ENCODE measurements at regions not wholly inside any gene's neighbourhood (a gene's known extent, or its start where the extent isn't known, plus 50 kb on each side); places are given as distances from the start of the nearest gene placed in this dataset.

DNA sequence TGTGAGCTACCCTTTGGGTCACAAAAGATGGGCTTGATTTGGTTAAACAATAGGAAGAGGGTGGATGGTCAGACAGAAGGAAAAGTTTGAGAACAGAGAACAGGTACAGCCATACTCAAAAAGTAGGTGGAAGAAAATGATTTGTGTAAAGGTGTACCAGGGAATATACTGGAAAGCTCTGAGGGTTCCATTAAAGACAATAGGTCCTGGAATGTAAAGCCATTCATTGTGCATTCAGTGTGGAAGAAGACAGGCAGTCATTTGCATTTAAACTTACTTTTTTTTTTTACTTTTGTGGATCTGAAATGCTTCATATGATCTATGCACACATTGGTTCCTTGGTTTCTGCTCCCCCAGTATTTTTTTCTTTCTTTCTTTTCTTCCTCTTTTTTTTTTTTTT, 581.4 kb upstream of the PIK3C3 start:
- no peak for DNase-seq (ENCODE audit: low read depth in 3 of 3, low spot score in 1 of 3)

- DNase-seq (ENCODE audit: low read depth in 3 of 3, low spot score in 1 of 3), result no peak
Observed at GRCh38 chr18:41372046-41372665, 582.9 kb upstream of the PIK3C3 start.

DNA sequence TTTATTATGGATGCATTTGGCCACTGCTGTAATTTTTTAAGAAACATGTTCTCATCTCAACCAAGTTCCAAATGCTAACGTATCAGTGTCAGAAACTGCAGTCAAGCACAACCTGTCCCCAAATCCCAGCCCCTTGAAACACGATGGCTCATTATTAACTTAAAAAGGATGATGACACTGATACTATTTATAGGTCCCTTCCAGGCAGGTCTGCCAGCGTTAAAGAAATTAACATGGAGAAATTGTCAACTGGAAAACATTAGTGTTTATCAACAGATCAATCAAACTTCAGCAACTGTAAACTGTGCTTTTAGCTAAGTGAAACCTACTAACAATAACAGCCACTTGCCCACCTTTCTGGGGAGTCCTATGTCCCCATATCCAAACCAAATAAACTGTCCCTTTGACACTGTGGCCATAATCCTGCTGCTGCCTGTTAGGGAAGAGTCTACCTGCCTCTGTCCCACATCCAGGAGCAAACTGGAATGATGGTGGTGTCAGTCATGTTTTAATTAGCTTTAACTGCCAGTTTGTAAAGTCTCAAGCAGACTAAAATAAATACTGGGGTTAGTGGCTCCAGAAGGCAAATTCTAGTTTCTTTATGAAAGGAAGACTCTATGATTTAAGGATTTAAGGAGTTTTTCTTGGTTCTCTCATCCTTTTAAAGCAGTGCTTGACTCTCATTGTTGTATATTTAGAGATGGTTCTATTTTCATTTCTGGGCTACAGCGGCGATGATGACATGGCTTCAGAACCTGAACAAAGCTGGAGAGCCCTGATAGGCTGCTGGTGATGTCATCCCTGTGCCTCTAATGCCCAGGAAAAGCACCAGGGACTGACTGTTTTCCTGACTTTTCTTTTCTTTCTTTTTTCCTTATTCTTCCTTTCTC, 583.6 kb upstream of the PIK3C3 start:
- no peak for DNase-seq (ENCODE audit: low read depth in 3 of 3, low spot score in 1 of 3)

- no peak for DNase-seq (ENCODE audit: low read depth in 3 of 3, low spot score in 1 of 3)
Observed at GRCh38 chr18:41370740-41371139, 584.3 kb upstream of the PIK3C3 start.

GRCh38 chr18:41357708-41358107, 597.3 kb upstream of the PIK3C3 start:
- DNase-seq (ENCODE audit: low read depth in 3 of 3, low spot score in 1 of 3), result no peak

GRCh38 chr18:41353777-41354528, 601.1 kb upstream of the PIK3C3 start:
- DNase-seq (ENCODE audit: low read depth in 3 of 3, low spot score in 1 of 3), result no peak

DNA sequence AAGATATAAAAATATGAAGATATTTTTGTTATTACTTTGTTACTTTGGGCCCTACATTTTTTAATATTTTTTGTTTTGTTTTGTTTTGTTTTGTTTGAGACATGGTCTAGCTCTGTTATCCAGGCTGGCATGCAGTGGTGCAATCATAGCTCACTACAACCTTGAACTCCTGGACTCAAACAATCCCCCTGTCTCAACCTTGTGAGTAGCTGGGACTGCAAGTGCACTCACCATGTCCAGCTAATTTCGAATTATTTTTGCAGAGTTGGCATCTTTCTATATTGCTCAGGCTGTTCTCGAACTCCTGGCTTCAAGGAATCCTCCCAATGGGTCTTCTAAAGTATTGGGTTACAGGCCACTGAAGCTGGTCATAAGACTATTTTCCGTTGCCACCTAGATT, 603.6 kb upstream of the PIK3C3 start:
- no peak for DNase-seq (ENCODE audit: low read depth in 3 of 3, low spot score in 1 of 3)

GRCh38 chr18:41347057-41347456, 608.0 kb upstream of the PIK3C3 start:
- DNase-seq (ENCODE audit: low read depth in 3 of 3, low spot score in 1 of 3), result no peak

GRCh38 chr18:41343808-41344207, 611.2 kb upstream of the PIK3C3 start:
- no peak for DNase-seq (ENCODE audit: low read depth in 3 of 3, low spot score in 1 of 3)

DNA sequence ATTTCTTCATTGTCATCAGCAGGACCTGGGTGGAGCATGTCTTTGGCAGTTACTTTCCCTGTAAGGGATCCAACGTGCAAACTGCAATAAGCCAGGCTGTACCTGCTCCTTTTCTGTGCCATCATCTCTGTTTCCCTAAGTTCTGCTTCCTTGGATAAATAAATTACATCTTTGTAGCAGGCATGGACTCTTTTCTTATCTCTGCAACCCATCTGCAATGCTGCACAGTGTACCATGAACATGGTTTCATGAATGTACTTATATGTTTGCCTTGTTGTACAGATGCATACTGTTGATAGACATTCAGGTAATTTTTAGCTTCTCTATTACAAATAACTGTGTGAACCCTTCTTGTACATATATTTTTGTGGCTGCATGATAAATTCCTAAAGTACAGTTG, 616.7 kb upstream of the PIK3C3 start:
- no peak for DNase-seq (ENCODE audit: low read depth in 3 of 3, low spot score in 1 of 3)

DNA sequence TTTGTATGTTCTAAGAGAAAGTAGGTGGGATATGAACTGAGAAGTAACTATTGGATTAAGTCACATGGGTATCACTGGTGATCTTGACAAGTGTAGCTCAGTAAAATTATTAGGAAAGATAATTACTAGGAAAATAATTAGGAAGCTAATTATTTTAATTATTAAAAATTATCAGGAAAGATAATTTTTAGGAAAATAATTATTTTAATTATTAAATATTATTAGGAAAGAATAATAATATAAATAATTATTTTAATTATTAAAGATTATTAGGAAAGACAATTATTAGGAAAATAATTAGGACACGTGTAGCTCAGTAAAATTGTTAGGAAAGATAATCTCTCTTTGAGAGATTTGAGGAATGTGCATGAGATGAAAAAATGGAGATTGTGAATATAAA, 623.4 kb upstream of the PIK3C3 start:
- DNase-seq (ENCODE audit: low read depth in 3 of 3, low spot score in 1 of 3), result no peak

- DNase-seq (ENCODE audit: low read depth in 3 of 3, low spot score in 1 of 3), result no peak
Observed at GRCh38 chr18:41326311-41326710, 628.7 kb upstream of the PIK3C3 start.

- no peak for DNase-seq (ENCODE audit: low read depth in 3 of 3, low spot score in 1 of 3)
Observed at GRCh38 chr18:41324934-41325333, 630.1 kb upstream of the PIK3C3 start.

DNA sequence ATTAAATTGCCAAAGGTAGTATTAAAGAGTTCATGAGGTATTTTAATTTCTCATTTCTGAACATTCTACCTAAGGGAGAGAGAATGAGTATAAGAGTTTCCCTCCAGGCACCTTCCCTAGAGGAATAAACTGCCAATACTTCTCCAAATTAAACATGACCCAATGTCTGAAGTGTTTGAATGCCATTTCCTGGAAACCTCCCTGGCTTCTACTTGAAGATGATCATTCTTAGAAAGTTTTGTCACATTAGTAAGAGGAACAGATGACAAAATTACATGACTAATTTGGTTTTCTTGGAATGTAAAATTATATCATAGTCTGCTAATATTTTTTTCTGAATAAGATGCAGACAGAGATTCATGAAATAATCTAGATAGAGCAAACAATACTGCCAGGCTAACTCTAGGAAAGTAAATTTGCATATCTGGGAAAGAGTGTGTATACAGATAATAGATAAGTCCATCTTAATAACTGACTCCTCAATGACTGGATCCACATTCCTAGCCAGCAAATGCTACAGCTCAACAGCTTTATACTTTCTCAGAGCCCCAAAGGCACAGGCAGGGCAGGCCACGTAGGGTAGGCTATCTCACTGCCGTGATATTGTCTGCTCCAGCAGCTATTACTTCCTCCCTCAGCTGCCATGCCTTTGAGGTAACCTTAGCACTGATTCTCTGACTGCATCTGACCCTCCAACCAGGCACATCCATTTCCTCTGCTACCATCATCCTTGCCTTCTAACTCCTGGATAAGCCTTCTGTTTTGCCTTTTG, 630.8 kb upstream of the PIK3C3 start:
- DNase-seq (ENCODE audit: low read depth in 3 of 3, low spot score in 1 of 3), result no peak

DNA sequence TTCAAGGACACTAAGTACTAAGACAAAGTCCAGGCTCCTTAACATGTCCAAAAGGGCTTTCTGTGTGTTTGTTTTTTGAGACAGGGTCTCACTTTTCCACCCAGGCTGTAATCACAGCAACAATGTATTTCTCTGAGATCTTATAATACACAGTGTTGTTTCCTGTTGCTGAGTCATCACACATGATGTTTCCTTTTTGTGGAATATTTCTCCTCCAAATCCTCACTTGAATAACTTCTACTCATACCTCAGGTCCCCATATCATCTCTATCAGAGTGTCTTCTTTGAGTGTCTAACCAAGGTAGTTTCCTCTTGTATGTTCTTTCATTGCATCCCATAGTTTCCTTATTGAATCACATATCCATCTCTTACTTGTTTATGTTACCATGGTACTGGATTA, 632.0 kb upstream of the PIK3C3 start:
- no peak for DNase-seq (ENCODE audit: low read depth in 3 of 3, low spot score in 1 of 3)

DNA sequence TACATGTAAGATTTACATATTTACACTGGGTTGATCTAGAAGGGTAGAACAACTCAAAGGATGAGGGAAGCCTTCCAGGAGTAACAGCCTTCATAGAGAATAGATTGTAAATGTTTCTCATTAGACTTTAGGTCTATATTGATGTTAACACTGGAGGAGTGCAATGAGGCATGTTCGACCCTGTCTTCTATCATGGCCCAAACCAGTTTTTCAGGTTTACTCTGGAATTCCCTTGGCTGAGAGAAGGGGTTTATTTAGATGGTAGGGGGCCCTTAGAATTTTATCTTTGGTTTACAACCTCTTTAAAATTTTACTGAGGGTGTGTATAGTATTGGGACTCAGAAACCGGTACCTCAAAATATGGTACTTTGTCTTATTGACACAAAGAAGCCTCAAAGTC, 634.9 kb upstream of the PIK3C3 start:
- DNase-seq (ENCODE audit: low read depth in 3 of 3, low spot score in 1 of 3), result no peak

GRCh38 chr18:41315134-41315533, 639.9 kb upstream of the PIK3C3 start:
- no peak for DNase-seq (ENCODE audit: low read depth in 3 of 3, low spot score in 1 of 3)

- no peak for DNase-seq (ENCODE audit: low read depth in 3 of 3, low spot score in 1 of 3)
Observed at GRCh38 chr18:41311571-41312547, 643.2 kb upstream of the PIK3C3 start.

GRCh38 chr18:41297740-41298139, 657.3 kb upstream of the PIK3C3 start:
- DNase-seq (ENCODE audit: low read depth in 3 of 3, low spot score in 1 of 3), result no peak

DNA sequence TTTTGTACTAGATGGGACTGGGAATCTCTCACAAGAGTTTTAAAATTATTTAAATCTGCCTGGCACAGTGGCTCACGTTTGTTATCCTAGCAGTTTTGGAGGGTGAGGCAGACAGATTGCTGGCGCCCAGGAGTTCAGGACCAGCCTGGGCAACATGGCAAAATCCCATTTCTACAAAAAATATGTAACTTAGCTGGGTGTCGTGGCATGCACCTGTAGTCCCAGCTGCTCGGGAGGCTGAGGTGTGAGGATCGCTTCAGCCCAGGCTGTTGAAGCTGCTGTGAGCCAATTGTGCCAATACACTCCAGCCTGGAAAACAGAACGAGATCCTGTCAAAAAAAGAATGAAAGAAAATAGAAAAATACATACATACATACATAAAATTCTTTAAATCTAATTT, 685.7 kb upstream of the PIK3C3 start:
- no peak for DNase-seq (ENCODE audit: low read depth in 3 of 3, low spot score in 1 of 3)
